HG03025 (cell line): ENCODE measurements at regions not wholly inside any gene's neighbourhood (a gene's known extent, or its start where the extent isn't known, plus 50 kb on each side); places are given as distances from the start of the nearest gene placed in this dataset.
A peak's percentile ranks its signal among the peaks of the same experiment; 100 is the strongest.
"Not testable (repeated sequence)": the region's sequence is repeated elsewhere in the genome, so short reads cannot be mapped to it uniquely, and the experiment has no call there.

Experiments
- ATAC-seq: cut with Tn5 transposase; IDR thresholded peaks from one replicate; pipeline ENCODE4 v1.9.1; 2021; ENCODE audit warnings: mild to moderate bottlenecking, moderate library complexity; ENCODE audit not compliant: unreplicated experiment, low FRiP score

DNA sequence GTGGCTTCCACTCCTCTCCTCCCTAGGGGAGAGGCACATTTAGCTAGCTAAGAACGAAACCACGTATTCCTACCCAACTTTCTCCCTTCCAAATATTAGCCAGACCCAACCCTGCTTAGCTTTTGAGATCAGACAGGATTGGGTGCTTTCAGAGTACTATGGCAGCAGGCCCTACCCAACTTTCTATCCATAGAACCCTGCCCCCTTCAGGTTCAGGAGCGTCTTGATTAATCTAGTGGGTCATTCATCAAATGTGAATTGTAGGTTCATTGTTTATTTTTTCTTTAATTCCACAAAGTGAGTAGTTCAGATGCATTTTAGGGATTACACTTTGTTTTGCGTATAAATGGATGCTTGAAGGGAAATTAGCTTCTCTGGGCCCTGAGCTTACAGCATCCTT lies 188.3 kb downstream of the MIB1 start:
- ATAC-seq: no peak

DNA sequence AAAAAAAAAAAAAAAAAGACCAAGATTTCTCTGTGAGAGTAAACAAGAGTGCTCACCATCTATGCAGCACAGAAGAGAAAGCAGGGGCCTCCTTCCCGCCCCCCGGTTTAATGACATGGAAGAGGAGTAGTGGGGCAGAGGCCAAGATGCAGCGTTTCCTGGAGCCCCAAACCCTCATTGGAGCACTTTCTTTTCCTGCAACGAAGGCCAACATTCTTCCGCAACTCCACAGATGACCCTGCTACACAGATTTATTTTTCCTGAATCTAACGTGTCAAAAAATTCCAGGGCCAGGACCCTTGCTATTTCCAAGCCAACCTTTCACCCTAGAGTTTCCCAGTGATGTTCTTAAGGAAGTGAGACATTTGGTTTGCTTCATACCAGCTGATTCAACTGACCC lies 189.6 kb downstream of the MIB1 start:
- ATAC-seq: no peak

DNA sequence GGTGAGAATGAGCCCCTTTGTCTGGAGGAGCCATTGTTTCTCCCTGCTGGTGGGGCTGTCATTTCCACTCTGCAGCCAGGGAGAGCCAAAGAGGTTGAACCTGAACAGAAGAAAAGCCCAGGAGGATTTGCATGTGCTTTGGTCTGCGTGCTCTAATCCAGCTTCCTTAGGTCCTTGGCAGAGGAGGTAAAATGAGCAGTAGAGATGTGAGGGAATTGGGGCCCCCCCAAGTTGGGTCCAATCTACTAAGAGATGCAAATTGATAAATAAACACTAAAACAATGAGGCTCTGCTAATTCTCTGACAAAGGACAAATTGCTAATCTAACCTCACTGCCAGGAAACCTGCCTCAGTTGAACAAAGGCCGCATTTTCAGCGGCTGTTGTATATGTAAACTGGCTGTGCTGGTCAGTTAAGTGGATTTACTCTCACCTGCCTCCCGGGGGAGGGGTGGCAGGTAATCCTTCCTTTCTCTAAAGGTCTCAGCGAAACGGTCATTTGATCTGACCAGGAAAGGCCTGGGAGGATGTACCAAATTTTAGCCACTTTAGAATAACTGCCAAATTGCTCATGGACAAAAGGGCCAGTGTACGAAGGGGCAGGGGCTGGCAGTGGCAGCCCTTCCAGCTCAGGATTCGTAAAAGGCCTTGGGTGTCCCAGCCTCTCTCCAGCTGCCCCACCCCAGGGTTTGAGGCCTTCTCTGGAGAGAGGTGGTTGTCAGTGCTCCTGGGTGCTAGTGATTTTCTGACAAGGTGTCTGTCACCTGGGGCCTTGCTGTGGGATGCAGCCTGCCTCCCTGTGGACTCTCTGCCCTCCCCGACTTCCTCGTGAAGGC lies 193.6 kb downstream of the MIB1 start:
- ATAC-seq: no peak

GRCh38 chr18:21934766-21935015 lies 194.1 kb downstream of the MIB1 start:
- no peak for ATAC-seq

GRCh38 chr18:21943456-21943855 lies 202.9 kb downstream of the MIB1 start:
- ATAC-seq: no peak

- ATAC-seq: no peak
Observed at GRCh38 chr18:21949326-21950015, 208.9 kb downstream of the MIB1 start.

- peak; percentile 86 for ATAC-seq
Observed at GRCh38 chr18:21955757-21956652, 213.4 kb upstream of the GATA6 start.

DNA sequence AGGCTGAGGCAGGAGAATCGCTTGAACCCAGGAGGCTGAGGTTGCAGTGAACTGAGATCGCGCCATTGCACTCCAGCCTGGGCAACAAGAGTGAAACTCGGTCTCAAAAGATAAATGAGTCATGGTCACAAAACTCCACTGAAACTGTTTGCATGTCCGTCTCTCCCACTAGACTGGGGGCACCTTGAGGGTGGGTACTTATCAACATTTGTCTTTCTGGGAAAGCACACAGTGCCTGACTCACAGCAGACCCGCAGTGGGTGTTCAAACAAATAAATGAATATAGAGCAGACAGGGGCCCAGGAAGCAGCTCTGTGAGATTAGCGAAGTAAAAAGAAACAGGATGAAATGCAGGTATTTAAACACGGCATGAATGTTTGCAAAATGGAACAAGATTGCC lies 211.1 kb upstream of the GATA6 start:
- ATAC-seq: no peak

DNA sequence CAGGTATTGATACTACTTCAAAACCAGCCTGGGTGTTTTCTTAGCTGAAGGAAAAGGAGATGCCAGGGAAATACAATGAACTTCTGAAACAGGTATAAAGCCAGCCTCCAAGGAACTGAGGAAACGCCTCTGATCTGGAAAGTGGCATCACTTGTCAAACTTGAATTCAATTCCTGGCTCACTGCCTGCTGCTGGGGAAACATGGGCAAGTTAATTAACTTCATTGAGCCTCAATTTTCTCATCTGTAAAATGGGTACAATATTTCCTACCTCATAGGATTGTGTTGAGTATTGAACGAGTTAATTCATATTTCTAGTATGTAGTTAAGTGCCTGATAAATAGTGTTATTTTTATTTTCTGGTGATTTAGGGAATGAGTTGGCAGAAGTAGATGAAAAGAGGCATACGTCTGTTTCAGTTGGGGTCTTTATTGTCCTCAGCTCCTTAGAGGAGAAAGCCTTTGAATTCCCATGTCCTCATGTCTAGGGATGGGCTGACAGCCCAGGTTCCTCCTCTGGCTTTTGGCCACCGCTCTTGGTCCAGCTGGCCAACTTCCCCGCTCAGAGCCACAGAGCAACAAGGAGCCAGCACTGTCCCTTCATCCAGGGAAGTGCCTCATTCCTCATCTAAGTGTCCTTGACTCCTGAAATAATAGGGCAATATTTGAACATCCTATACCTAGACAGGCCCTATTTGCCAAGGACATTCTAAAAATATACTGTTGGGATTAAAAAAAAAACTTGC lies 210.5 kb upstream of the GATA6 start:
- ATAC-seq: no peak

GRCh38 chr18:21960189-21960588 lies 209.2 kb upstream of the GATA6 start:
- no peak for ATAC-seq

DNA sequence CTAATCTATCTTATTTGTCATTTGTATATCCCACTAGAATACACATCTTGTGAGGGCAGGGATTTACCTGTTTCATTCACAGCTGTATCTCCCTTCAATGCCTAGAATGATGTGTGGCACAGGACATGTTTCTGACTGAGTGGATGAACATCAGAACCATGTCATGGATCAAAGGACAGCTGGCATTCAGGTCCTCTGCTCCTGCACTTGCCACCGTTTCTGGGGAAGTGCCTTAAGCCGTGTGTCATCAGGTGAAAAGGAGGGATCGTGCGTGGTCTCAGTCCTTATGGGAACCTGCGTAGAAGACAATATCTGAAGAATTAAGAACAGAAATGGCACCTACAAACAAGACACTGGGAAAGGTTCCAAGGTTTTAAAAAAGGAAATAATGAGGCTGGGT lies 206.1 kb upstream of the GATA6 start:
- no peak for ATAC-seq

DNA sequence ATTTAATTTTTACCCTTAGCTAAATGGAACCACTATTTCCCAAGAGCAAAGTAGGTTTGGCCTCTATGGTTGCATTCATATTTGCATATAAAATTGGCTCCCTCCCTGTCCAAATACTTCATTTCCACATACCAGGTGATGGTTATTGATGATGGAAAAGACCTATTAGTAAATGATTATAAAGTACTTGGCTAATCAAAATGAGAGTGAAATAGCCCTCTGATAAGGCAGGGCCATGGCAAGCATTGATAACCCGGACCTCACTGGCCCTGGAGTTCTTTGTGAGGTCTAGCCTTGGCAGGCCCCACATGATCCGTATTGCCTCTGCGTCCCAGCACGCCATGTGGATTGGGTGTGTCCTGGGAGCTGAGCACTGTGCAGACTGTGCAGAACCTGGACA lies 201.1 kb upstream of the GATA6 start:
- no peak for ATAC-seq

- no peak for ATAC-seq
Observed at GRCh38 chr18:21972281-21972680, 197.1 kb upstream of the GATA6 start.

GRCh38 chr18:21975954-21976353 lies 193.4 kb upstream of the GATA6 start:
- ATAC-seq: not testable (repeated sequence)

- ATAC-seq: no peak
Observed at GRCh38 chr18:21978546-21979170, 190.7 kb upstream of the GATA6 start.

DNA sequence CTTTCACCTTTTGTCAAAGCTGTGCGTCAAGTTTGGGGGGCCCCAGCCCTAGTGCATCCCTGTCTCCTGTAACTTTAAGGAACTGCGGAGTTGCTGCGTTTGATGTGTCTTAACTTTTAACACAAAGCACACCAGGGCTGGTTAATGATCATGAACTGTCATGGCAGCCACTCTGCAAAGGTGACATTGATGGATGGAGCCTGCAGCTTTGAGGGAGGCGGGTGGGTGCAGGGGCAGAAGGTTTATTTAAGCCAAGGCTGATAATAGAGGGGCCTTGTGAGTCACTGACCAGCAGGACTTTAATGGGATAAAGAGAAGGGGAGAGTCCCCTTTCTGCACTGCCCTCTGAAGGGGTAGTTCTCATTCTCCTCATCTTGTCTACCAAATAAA lies 190.2 kb upstream of the GATA6 start:
- no peak for ATAC-seq

- ATAC-seq: no peak
Observed at GRCh38 chr18:21979759-21980158, 189.6 kb upstream of the GATA6 start.

DNA sequence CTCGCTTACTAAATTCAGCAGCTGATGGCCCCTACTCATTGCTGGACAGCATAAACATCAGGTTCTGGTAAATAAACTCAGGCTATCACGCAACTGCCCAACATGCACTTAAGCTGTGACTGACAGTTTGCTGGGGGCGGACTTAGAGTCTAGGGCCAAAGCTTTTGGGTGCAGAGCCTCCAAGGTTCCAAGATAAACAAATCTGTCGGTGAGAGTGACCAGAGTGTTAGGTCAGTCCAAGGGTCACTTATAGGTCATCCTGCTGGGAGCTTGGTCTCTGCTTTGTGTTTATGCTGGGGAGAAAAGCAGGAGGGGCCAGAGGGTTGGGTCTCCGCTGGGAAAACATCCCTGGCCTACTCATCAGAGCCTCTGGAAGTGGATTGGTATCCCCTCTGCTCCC lies 188.6 kb upstream of the GATA6 start:
- no peak for ATAC-seq

DNA sequence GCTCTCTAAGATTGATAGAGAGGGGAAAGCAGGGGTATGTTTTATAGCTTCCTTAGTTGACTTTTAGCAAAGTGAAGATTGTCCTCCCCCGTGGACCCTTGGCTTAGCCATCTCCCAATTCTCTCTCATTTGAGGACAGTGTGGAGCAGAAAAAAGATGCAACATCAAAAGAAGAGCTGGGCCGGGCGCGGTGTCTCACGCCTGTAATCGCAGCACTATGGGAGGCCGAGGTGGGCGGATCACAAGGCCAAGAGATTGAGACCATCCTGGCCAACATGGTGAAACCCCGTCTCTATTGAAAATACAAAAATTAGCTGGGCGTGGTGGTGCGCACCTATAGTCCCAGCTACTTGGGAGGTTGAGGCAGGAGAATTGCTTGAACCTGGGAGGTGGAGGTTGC lies 187.9 kb upstream of the GATA6 start:
- not testable (repeated sequence) for ATAC-seq

DNA sequence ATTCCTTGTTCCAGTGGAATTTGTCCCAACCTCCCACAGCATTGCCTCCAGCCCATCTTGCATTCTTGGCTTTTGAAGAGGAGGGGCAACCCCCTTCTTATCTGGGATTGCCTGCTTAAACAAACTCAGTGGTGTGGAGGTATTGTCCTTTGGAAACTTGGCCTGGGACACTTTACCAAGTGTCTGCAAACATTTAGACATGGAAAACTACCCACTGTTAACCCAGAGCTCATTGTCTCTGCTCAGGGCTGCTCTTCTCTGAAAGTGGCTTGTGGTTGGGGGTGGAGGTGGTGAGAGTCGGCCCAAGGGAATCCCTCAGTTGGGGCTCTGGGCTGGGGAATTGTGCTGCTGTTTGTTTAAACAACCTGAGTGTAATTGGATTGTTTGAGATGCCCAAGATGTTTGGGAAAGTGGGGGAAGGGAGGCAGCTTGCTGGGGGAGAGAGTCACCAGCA lies 178.3 kb upstream of the GATA6 start:
- ATAC-seq: no peak
